ENCODE measurements at regions not wholly inside any gene's neighbourhood (a gene's known extent, or its start where the extent isn't known, plus 50 kb on each side); places are given as distances from the start of the nearest gene placed in this dataset.

DNA sequence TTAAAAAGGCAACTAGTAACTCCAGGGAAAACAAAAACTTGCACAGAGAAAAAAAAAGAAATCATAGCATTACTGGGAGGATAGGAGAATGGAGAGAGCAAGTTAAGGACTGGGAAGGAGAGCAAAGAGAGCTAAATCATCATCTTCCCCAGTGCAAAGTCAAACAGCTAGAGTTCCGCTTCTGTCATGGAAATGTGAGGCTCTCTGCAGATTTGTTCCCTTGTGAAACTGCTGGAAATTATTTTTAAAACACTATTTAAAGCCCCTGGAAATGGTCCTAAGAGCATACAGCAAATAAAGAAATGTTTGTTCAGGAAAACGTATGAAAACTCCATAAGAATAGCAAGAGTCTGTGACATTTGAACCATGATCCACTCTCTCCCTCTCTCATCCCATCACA is 64.6 kb downstream of the CAMK2N1 start:
- H3K27me3 ChIP-seq (ENCODE audit: insufficient read depth, low read length, poor library complexity, severe bottlenecking), result no peaks in the 10 kb centered on the region
- no peak overlapping the region for H3K4me3 ChIP-seq (ENCODE audit: low read length, poor library complexity, severe bottlenecking)
- H3K79me2 ChIP-seq (ENCODE audit: insufficient read depth, low read length), result no peaks in the 10 kb centered on the region
- TF ChIP-seq EZH2phosphoT487 (IDR thresholded peaks at IDR 0.05; ENCODE audit: borderline replicate concordance), result no peak
- TF ChIP-seq, protein P1, sequence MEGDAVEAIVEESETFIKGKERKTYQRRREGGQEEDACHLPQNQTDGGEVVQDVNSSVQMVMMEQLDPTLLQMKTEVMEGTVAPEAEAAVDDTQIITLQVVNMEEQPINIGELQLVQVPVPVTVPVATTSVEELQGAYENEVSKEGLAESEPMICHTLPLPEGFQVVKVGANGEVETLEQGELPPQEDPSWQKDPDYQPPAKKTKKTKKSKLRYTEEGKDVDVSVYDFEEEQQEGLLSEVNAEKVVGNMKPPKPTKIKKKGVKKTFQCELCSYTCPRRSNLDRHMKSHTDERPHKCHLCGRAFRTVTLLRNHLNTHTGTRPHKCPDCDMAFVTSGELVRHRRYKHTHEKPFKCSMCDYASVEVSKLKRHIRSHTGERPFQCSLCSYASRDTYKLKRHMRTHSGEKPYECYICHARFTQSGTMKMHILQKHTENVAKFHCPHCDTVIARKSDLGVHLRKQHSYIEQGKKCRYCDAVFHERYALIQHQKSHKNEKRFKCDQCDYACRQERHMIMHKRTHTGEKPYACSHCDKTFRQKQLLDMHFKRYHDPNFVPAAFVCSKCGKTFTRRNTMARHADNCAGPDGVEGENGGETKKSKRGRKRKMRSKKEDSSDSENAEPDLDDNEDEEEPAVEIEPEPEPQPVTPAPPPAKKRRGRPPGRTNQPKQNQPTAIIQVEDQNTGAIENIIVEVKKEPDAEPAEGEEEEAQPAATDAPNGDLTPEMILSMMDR (conservative IDR thresholded peaks at IDR 0.05; ENCODE audit: low read length), result no peak
- no peaks in the 10 kb centered on the region for H4K20me1 ChIP-seq (ENCODE audit: insufficient read depth, low read length, poor library complexity, severe bottlenecking)
- peaks cover 9% of the 10 kb centered on the region for H3K9me3 ChIP-seq (ENCODE audit: insufficient read depth, low read depth, low read length)
- H3K4me1 ChIP-seq (ENCODE audit: insufficient read depth, low read length, poor library complexity, severe bottlenecking), result no peaks in the 10 kb centered on the region
- no peak overlapping the region for H3K4me2 ChIP-seq (ENCODE audit: low read depth, low read length, poor library complexity, severe bottlenecking)
- H3K9me2 ChIP-seq (replicated peaks; ENCODE audit: low read depth, low read length), result no peaks in the 10 kb centered on the region
- H3K9ac ChIP-seq (ENCODE audit: low read depth, low read length, poor library complexity, severe bottlenecking), result no peak overlapping the region
- H3K36me3 ChIP-seq (ENCODE audit: insufficient read depth, low read length), result no peaks in the 10 kb centered on the region
- no peak overlapping the region for H2AFZ ChIP-seq (ENCODE audit: low read length)
- no peaks in the 10 kb centered on the region for H3F3A ChIP-seq (ENCODE audit: low read depth)

DNA sequence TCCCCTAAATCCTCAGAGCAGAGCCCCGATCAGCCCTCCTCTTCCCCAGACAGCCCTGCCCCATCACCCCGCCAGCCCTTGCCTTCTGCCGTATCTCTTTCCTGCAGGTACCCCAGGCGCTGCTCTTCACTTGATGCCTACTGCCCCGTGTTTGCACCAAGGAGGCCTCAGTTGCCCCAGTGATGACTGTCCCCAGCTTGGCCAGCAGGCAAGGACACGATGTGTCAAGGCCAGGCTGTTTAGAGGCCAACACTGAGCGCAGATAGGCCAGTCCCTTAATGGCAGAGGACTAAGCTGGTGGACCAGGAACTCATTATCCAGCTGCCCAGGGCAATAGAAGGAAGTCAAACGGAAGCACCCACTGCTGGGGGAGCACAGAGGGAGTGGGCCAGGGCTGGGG is 68.4 kb downstream of the CAMK2N1 start:
- Histone ChIP-seq H3K4me1 (ENCODE audit: insufficient read depth, low read length, poor library complexity, severe bottlenecking) (no peaks in the 10 kb centered on the region), H3K27me3 (ENCODE audit: insufficient read depth, low read length, poor library complexity, severe bottlenecking) (no peaks in the 10 kb centered on the region), H3K9ac (ENCODE audit: low read depth, low read length, poor library complexity, severe bottlenecking) (no peak overlapping the region), H3K4me3 (ENCODE audit: low read length, poor library complexity, severe bottlenecking) (no peak overlapping the region), H3K9me3 (ENCODE audit: insufficient read depth, low read depth, low read length) (no peaks in the 10 kb centered on the region), H3K79me2 (ENCODE audit: insufficient read depth, low read length) (no peaks in the 10 kb centered on the region), H3K4me2 (ENCODE audit: low read depth, low read length, poor library complexity, severe bottlenecking) (no peak overlapping the region), H3K9me2 (replicated peaks; ENCODE audit: low read depth, low read length) (no peaks in the 10 kb centered on the region), H3K36me3 (ENCODE audit: insufficient read depth, low read length) (no peaks in the 10 kb centered on the region), H2AFZ (ENCODE audit: low read length) (no peak overlapping the region), H3F3A (ENCODE audit: low read depth) (no peaks in the 10 kb centered on the region), H4K20me1 (ENCODE audit: insufficient read depth, low read length, poor library complexity, severe bottlenecking) (no peaks in the 10 kb centered on the region)
- TF ChIP-seq EZH2phosphoT487 (IDR thresholded peaks at IDR 0.05; ENCODE audit: borderline replicate concordance), result no peak
- TF ChIP-seq, protein P1 (conservative IDR thresholded peaks at IDR 0.05; ENCODE audit: low read length), result no peak

DNA sequence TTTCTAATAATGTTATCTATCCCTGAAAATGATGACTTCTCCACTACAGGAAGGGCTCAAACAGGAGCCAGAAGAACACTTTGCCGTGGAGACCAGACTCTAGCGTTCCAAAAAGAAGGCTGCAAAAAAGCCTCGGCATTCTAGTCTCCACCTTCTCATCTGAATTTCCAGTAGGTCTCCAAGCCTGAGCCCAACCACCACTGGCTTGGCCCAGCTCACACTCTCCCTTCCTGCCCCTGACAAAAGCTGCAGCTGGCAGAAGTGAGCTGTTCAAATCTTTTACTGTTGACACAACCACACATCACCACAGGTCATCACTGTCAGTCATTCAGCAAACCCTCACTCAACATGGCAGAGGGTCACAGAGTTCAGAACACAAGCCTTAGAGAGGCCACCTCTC is 69.3 kb downstream of the CAMK2N1 start:
- Histone ChIP-seq H3K4me1 (ENCODE audit: insufficient read depth, low read length, poor library complexity, severe bottlenecking) (no peaks in the 10 kb centered on the region), H3K79me2 (ENCODE audit: insufficient read depth, low read length) (no peaks in the 10 kb centered on the region), H3K27me3 (ENCODE audit: insufficient read depth, low read length, poor library complexity, severe bottlenecking) (no peaks in the 10 kb centered on the region), H3K36me3 (ENCODE audit: insufficient read depth, low read length) (no peaks in the 10 kb centered on the region), H3F3A (ENCODE audit: low read depth) (no peaks in the 10 kb centered on the region), H2AFZ (ENCODE audit: low read length) (no peak overlapping the region), H3K9ac (ENCODE audit: low read depth, low read length, poor library complexity, severe bottlenecking) (no peak overlapping the region), H3K9me3 (ENCODE audit: insufficient read depth, low read depth, low read length) (no peaks in the 10 kb centered on the region), H3K4me3 (ENCODE audit: low read length, poor library complexity, severe bottlenecking) (no peak overlapping the region), H3K4me2 (ENCODE audit: low read depth, low read length, poor library complexity, severe bottlenecking) (no peak overlapping the region), H4K20me1 (ENCODE audit: insufficient read depth, low read length, poor library complexity, severe bottlenecking) (no peaks in the 10 kb centered on the region), H3K9me2 (replicated peaks; ENCODE audit: low read depth, low read length) (no peaks in the 10 kb centered on the region)
- TF ChIP-seq, protein P1 (conservative IDR thresholded peaks at IDR 0.05; ENCODE audit: low read length), result no peak
- no peak for TF ChIP-seq EZH2phosphoT487 (IDR thresholded peaks at IDR 0.05; ENCODE audit: borderline replicate concordance)

Measured in Loucy (cell line).